GM21723 (cell line): ENCODE measurements at regions not wholly inside any gene's neighbourhood (a gene's known extent, or its start where the extent isn't known, plus 50 kb on each side); places are given as distances from the start of the nearest gene placed in this dataset.

Experiments used
- ATAC-seq: cut with Tn5 transposase; IDR thresholded peaks from one replicate; pipeline ENCODE4 v1.9.1; 2021; ENCODE audit warnings: mild to moderate bottlenecking, moderate library complexity; ENCODE audit not compliant: unreplicated experiment

GRCh38 chrX:40154250-40154852 lies 56.6 kb upstream of the BCOR start:
- no peak for ATAC-seq

- ATAC-seq, result peak; percentile 62
Observed at GRCh38 chrX:40153345-40154249, 55.8 kb upstream of the BCOR start.

DNA sequence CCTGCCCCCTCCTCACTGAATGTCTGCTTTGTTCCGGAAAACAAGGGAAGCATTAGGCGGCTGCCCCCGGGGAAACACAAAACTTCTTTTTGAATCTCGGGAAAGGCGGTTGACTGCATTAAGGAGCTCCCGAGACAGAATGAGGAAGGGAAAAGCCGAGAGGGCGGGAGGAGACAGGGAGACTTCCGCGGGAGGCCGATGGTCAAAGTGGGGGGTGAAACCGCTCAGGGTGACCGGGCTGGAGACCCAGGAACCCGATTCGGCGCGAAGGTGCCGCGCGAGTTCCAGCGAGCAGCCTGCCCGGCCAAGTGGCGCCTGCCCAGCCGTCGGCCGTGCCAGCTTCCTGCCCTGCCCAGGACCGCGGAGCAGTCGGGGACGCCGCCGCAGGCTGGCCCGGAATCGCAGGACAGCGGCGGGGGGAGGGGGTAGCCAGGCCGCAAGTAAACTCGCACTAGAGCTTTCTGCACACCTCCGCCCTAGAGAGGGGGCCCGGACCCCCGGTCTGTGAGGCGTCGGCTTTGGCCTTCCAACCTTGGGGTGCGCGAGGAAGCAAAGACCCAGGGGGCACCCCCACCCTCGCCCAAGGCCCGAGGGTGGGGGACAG lies 55.1 kb upstream of the BCOR start:
- no peak for ATAC-seq

DNA sequence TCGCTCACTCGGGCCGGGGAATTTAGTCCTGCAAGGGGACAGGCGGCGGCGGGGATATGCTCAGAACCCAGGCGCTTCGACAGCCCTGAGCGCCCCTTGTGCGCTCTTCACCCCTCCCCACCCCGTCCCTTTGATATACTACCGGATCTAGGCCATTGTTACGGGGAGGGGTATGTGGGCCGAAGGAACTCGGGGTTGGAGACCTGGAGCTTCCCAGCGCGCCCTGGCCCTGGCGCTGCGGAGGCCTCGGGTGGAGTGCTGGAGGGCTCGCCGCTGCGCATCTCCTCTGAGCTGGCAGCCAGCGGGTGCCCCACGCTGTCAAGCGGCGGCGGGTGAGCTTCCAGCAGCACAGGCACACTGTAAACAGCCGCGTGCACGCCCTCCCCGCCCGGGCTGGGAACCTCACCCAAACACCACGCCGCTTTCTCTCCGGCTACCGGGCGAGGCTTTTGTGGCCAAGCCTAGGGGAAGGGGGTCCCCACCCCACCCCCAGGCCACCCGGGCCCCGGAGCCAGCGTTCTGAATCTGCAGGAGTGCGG lies 54.5 kb upstream of the BCOR start:
- ATAC-seq, result no peak

DNA sequence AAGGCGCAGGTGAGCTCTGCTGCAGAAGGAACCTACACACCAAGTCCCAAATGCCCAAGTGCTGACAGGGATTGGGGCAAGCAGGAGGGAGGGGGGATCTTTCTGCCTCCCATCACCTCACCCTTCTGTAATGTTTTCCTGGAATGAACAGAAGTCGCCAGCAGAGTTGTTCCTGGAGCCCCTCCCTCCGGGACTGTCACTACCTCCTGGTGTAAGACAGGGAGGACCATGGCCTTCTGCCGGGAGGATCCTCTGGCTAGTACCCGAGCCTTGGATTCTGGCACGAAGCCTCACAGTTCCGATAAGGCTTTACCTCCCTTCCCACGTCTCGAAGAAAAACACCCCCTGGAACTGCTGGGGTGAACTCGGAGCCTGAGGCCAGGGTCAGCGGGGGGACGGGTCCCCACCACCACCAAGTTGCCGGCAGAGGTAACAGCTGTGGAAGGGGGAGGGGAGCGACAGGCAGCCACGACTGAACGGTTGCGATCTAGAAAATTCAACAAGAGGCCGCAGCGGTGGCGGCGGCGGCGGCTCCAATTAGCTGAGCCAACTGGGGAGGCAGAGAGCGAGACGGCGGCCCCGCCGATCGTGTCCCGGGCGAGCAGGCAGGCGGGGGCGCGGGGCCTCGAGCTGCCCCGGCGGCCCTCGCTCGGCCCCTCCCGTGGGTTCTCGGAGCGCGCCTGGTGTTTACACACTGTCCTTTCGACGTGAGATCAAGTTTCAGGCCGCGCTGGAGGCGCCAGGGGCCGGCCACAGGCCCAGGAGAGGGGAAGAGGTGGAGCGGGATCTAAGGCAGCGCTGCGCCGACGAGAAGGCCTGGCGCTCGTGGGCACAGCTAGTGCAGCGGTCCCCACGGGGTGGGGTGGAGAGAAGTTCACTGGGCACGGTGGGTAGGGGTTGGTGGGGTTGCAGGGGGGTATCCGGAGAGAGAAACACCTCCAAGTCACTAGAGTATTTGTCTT lies 53.7 kb upstream of the BCOR start:
- no peak for ATAC-seq

DNA sequence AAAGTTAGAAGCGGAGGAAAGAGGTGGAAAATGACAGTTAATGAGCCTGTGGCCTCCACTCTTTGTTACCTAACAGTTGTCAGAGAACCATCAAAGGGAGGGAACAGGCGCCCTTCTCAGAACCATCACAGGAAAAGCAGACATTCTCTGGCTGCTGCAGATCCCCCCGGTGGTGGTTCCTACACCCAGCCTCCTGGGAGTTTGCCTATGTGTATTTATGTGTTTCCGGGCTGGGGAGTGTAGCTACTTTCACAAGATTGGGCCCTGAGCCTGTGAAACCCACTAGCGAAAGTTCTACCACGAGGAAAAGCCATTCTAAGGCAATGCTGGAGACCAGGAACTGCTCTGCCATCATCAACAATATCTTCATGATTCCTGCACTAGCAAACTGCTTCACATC lies 52.7 kb upstream of the BCOR start:
- ATAC-seq, result no peak

DNA sequence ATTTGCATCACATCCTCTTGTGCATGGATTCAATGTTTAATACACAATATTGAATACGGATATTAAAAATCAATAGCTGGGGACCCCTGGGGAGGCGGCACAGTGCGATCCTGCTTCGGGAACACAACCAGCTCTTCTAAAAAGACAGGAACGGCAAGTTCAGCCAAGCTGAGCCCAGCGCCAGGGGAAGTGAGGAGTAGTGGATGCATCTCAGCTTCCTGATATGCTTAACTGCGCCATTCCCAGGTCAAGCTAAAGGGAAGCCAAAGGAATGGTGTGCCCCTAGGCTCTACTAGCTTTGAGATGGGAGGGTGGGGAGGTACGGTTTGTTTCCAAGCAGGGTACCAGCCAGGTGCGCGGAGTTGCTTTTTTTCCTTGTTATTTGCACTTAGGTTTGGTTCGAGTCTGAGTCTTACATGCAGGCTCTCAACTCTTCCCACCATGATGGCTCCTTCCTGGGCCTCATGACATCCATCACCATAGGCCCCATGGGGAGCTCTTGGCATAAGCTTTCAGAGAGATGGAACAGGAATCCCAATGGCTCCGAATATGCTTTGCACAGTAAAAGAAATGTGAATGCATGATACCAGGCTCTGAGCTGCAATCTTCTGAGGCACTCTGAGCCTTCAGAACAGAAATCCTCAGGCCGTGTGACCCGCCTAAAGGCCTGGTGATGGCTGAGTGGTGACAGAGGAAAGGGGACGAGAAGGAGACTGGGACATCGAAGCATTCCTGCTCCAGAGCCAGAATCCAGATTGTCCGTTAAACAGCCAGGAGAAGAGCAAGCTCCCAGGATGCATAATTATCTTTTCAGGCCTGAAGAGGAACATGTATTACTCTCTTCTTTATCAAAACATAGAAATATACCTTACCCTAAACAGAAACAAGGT lies 51.8 kb upstream of the BCOR start:
- no peak for ATAC-seq

- no peak for ATAC-seq
Observed at GRCh38 chrX:40148385-40149285, 50.9 kb upstream of the BCOR start.

- no peak for ATAC-seq
Observed at GRCh38 chrX:40147971-40148370, 50.2 kb upstream of the BCOR start.
